SK-MEL-5 (cell line): ENCODE measurements at regions not wholly inside any gene's neighbourhood (a gene's known extent, or its start where the extent isn't known, plus 50 kb on each side); places are given as distances from the start of the nearest gene placed in this dataset.
"Not testable (repeated sequence)": the region's sequence is repeated elsewhere in the genome, so short reads cannot be mapped to it uniquely, and the experiment has no call there.

Source experiments
- DNase-seq: peaks from one replicate; pipeline ENCODE4 v3.0.0-alpha.2; 2016; ENCODE audit warnings: low read depth, low spot score
- in situ Hi-C: cut with HindIII; loops from 2 replicates; pipeline ENCODE4 v1.10.0; 2016; ENCODE audit warnings: low sequenced_read_pairs, high pct_unique_total_duplicates, low pct_unique_long_range_greater_than_20kb

DNA sequence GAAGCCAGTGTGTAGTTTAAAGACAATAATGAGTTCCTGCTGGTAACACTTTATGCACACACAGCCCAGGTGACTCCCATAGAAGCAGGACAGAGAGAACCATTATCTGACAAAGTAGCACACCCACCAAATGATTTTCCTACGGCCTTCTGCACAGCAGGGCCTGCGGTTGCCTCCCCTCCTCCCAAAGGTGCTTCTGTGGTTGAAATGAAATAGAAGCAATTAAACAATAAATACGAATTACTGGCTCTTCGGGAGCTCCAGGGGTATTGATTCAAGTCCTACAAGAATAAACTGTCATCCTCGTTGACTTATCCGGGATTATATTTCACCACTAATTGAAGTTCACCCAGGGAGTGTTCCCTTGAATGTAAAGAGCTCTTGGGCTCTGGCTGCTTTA lies 172.1 kb downstream of the ACTR3B start:
- no peak for DNase-seq
- in situ Hi-C loops, result no loop called here

DNA sequence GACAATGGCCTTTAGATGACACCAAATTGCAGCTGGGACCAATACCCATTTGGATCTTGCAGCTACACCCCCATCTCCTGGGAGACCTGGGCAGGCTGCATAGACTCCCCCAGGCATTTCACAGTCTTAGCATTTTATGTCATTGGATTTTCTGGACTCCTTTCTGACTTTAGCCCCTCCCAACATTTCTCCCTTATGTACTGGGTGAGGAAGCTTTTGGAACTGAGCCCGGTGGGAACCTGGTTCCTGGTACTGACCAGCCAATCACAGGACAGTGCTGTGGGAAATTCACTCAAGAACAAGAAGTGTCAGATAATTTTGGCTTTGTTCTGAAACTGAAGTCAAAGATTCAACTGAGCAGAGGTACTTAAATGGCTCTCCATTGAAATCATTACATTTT lies 177.7 kb downstream of the ACTR3B start:
- DNase-seq, result no peak
- in situ Hi-C loops, result no loop called here

DNA sequence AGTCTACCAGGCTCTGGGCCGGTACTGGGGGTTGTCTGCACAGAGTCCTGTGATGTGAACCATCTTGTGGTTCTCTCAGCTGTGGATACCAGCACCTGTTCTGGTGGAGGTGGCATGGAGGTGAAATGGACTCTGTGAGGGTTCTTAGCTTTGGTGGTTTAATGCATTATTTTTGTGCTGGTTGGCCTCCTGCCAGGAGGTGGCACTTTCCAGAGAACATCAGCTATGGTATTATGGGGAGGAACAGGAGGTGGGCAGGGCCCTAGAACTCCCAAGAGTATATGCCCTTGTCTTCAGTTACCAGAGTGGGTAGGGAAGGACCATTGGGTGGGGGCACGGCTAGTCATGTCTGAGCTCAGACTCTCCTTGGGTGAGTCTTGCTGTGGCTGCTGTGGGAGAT lies 187.1 kb downstream of the ACTR3B start:
- DNase-seq, in situ Hi-C loops: not testable (repeated sequence)

DNA sequence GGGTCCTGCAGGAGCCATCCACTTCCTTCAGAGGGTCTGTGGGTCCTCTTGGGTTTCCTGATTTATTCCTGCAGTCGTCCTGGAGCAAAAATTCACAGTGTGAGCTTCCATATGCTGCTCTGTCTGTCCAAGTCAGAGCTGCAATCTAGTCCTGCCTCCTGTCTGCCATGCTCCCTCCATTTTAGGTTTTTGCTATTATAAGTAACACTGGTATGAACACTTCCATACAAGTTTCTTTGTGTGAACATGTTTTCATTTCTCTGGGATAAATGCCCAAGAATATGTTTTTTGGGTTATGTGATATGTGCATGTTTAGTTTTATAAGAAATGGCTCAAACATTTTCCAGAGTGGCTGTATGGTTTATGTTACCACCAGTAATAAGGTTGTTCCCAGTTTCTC lies 188.1 kb downstream of the ACTR3B start:
- DNase-seq, result no peak
- in situ Hi-C loops, result no loop called here

DNA sequence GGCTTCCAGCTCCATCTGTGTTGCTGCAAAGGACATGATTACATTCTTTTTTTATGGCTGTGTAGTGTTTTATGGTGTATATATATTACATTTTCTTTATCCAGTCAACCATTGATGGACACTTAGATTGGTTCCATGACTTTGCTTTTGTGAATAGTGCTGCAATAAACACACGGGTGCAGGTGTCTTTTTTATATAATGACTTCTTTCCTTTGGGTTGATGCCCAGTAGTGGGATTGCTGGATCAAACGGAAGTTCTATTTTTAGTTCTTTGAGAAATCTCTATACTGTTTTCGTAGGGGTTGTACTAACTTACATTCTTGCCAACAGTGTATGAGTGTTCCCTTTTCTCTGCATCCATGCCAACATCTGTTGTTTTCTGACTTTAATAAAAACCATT lies 189.7 kb downstream of the ACTR3B start:
- in situ Hi-C loops, result no loop called here
- DNase-seq, result no peak

DNA sequence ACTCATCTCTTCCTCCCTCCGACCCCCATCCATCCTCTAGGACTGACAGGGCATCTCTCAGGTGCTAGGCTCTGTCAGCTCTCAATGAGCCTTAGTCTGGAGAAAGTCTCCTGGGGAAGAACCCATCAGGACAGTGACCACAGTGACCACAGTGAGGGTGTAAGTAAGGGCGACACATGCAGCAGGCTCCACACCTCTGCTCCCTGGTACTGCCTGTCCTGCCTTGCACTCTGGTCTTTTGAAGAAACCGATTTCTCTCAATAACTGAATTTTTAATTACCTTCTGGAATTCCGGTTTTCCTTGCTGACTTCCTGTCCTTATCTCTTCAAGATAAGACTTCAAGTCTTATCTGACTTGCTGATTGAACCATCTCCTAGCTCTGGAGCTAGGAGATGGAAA lies 190.2 kb downstream of the ACTR3B start:
- no peak for DNase-seq
- in situ Hi-C loops, result no loop called here

DNA sequence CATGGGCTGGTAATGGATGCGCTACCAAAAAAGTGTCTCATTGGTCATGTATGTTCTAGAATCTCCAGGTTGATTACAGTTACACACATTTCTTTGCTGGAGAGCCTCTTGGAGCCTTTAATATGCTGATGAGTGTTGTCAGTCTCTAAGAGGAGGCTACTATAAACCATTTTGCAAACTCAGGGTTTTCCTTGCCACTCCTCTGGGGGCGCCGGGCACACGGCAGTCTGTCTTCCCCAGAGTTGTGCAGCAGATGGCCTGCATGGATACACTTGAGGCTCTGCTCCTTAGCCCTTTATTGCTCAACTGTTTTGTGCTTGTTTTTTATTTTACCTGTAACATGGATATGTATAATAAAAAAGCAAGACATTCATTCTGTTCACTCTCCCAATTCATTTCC lies 196.5 kb downstream of the ACTR3B start:
- in situ Hi-C loops, result no loop called here
- peak; percentile 46 for DNase-seq

DNA sequence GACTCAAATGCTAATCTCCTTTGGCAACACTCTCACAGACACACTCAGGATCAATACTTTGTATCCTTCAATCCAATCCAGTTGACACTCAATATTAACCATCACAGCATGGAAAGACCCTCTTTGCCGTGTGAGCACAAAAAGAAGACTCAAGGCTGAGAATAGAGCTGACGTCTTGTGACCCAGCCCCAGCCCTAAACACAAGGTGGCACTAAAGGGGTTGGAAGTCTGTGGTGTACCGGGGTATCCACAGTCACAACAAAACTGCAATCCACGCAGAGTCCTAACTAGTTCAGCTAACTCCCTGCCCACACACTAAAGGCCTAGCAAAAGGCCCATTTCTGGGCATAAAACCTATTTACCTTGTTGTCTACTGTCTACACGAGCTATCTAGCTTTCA lies 200.1 kb downstream of the ACTR3B start:
- in situ Hi-C loops, result no loop called here
- DNase-seq, result peak; percentile 17

DNA sequence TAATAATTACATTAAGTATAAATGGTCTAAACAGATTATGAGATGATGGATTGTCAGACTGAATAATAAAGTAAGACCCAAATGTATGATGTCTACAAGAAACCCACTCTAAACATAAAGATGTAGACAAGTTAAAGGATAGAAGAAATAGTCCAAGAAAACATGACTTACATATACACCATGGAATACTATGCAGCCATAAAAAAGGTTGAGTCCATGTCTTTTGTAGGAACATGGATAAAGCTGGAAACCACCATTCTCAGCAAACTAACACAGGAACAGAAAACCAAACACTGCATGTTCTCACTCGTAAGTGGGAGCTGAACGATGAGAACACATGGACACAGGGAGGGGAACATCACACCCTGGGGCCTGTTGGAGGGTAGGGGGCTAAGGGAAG lies 202.2 kb downstream of the ACTR3B start:
- in situ Hi-C loops, DNase-seq: not testable (repeated sequence)

DNA sequence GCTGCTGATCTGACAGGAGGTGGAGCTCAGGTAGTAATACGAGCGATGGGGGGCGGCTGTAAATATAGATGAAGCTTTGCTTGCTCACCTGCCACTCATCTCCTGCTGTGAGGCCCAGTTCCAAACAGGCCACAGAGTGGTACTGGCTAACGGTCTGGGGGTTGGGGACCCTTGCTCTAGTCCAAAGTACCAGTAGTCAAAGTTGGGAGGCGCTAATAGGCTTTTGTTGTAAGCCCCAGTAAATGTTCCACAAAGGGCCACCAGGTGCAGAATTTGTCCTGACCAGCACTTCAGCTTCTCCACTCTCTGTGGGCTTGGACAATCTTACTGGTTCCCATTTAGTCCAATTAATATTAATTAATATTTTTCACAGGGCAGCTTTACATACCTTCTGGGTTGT lies 206.6 kb downstream of the ACTR3B start:
- DNase-seq, result no peak
- in situ Hi-C loops, result no loop called here

DNA sequence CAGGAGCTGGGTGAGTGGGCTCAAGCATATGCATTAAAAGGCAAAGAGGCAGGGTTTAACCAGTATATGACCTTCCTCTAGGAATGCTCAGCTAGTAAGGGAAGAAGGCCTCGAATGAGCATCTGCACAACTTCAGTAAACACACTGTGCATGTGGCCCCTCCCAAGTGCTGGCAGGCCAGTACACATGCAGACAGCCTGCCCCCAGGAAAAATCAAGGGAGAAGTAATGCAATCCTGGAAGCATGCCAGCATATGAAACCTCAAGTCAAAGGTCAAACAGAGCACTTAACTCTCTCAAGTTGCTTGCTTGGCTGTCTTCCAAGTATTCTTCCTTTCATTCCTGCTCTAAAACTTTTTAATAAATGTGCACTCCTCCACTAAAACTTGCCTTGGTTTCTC lies 208.4 kb downstream of the ACTR3B start:
- DNase-seq, result peak; percentile 47
- in situ Hi-C loops, result no loop called here

DNA sequence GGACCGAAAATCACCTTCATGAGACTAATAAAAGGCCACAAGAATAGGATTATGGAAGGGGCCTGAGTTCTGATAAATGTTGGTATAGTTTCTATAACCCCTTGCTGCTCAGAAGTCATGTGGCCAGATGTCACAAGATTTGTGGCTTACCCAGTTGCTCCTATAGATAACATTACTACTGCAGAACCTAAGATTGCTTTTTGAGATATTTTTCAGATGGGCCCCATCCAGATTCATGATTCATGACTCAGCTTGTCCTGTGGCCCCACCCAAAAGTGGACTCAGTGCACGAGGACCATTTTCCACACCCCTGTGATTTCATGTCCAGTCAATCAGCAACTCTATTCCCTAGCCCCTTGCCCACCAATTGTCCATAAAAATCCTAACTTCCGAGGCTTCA lies 209.0 kb downstream of the ACTR3B start:
- in situ Hi-C loops, result no loop called here
- DNase-seq, result no peak

DNA sequence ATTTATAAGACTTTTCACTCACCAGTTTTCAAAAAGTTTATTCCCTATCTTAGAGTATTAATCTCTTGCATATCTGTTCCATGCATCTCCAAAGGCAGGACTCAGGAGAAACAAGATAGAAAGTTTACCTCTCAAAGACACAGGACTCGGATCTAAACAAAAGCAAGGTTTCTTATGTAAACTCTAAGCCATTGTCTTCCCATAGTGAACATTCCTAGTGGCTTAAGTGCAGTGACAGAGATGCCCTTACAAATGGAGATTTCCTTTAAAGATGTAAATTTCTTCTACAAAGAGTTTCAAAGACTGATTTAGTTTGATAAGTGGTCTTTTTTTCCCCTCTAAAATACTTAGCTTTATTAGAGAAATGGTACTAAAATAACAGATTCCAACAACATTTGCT lies 209.8 kb downstream of the ACTR3B start:
- DNase-seq, result no peak
- in situ Hi-C loops, result no loop called here

DNA sequence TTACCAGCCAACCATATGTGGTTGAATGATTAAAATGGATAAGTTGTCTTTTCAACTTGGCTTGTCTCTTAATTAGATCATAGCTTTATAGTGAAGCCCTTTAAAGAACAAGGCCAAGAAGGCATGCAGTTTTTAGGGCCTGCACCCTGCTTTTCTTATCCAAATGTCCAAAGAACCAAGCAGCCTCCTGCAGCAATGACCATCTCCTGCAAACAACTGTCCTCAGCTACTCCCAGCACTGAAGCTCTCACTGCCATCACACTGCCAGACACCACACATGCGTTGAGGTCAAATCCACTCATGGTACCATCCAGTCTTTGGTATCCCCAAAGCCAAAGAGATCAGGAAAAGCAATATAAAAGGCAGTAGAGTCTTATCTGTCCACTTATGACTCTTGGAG lies 210.3 kb downstream of the ACTR3B start:
- DNase-seq, result no peak
- in situ Hi-C loops, result no loop called here

DNA sequence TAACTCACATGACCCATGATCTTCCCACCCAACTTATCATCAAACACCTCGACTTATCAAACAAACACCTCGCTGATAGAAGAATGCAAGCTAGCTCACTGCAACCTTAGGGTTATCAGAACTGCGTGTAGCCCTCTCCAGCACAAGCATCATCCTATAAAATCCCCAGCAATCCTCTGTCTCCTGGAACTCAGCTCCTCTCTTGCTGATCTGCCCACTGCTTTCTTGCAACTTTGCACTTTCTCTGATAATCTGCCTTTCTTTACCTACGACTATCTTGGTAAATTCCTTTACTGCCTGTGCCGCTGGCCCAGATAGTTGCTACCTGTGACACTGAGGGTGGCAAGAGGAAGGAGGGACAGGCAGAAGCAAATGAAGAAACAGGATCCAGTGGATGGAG lies 210.9 kb downstream of the ACTR3B start:
- no peak for DNase-seq
- in situ Hi-C loops, result no loop called here

DNA sequence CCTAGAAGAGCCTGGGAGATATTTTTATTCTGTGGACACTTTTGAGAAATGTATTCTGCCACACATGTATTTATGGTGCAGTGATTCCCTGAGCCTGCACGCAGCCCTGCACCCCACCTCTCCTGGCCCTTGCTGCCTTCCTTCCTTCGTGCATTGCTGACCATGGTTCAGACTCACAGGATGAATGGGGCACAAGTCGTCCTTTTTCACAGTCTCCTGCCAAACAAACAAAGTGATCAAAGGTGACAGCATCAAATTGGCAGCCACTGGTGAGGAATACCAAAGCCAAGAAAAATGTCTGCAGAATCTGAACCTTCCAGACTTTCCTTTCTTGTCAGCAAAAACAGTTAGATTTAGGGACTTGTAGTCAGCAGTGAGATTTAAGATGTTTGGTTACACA lies 215.0 kb downstream of the ACTR3B start:
- no peak for DNase-seq
- in situ Hi-C loops, result no loop called here

DNA sequence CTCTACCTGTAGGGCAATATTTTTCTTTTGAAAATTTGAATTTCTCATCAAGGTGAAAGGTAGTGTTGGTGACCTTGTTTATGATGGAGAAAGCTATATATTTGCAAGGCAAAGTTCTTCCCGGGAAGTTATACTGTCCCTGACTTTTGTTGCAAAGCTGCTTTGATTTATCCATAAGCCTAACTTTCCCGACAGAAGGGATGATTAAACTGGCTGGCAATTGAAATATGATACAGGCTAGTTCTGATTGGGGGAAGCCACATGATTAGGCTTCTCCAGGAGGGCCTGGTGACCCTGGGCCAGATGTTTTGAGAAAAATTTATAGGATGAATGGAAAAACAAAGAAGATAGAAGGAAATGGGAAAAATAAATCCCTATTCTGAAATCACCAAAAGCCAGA lies 215.5 kb downstream of the ACTR3B start:
- in situ Hi-C loops, result no loop called here

DNA sequence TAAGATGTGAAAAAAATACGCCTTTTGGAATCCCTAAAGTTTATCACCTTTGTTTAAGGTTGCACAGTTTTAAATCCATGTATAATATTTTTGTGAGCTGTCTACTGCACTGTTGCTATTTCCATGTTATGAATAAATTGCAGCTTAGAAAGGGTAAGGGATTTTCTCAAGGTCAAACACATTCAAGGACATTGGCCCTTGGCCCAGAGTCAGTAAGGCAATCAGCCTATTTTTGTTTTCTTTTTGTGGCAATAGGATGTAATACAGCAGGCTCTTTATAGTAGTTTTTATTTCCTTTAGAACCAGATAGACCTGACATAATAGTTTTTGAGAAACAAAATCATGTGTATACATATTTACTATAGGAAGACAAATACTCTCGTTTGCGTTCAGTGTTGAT lies 219.8 kb downstream of the ACTR3B start:
- in situ Hi-C loops, result no loop called here
- no peak for DNase-seq

More for the DNA sequence above, 215.5 kb downstream of the ACTR3B start:
- DNase-seq, result no peak

DNA sequence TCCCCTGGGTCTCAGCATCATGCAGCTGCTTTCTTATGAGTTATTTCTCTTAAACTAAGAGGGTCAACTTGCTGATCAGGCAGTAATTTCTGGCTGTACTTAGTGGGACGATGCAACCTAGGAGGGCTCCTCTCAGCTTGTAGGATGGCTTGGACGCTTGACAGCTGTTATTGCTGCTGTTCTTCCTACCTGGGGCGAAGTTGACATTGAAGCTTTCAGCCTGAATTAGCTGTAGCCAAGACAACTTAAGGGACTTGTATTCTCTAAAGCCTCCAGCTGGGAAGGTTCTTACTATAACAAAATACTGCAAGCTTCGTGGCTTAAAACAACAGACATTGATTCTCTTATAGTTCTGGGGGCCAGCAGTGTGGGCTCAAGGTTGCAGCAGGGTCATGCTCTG lies 224.9 kb downstream of the ACTR3B start:
- DNase-seq, result no peak
- in situ Hi-C loops, result no loop called here

DNA sequence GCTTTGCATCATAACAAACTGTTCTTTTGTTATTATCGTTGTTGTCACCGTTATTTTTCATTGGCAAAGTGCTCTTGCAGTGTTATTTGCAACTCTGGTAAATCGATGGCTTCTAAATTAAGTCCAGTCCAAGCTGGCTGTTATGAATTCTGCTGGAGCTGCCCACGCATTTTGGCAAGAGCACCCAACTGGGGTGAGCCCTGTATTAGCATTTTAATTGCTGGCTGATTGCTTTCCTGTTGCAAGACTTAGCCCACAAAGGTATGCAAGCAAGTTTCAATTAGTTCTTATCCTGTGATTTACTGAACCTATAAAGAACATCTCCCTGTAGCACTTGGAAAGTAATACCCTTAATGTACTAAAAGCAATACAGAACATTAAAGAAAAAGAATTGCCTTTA lies 226.8 kb downstream of the ACTR3B start:
- in situ Hi-C loops, result no loop called here

DNA sequence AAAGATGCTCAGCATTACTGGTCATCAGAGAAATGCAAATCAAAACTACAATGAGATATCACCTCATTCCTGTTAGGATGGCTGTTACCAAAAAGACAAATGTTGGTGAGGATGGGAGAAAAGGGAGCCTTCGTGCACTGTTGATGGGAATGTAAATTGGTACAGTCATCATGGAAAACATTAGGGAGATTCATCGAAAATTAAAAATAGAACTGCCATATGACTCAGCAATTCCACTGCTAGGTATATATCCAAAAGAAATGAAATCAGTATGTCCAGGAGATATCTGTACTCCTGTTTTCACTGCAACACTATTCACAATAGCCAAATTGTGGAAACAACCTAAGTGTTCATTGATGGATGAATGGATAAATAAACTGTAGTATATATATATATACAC lies 228.1 kb downstream of the ACTR3B start:
- in situ Hi-C loops, result no loop called here
- DNase-seq, result no peak

More for the DNA sequence above, 226.8 kb downstream of the ACTR3B start:
- no peak for DNase-seq
